CD1c-positive myeloid dendritic cell (primary cell): ENCODE measurements at regions not wholly inside any gene's neighbourhood (a gene's known extent, or its start where the extent isn't known, plus 50 kb on each side); places are given as distances from the start of the nearest gene placed in this dataset.

Source experiments
- DNase-seq: peaks from one replicate; pipeline ENCODE4 v3.0.0-alpha.2; 2016; ENCODE audit errors: extremely low spot score

DNA sequence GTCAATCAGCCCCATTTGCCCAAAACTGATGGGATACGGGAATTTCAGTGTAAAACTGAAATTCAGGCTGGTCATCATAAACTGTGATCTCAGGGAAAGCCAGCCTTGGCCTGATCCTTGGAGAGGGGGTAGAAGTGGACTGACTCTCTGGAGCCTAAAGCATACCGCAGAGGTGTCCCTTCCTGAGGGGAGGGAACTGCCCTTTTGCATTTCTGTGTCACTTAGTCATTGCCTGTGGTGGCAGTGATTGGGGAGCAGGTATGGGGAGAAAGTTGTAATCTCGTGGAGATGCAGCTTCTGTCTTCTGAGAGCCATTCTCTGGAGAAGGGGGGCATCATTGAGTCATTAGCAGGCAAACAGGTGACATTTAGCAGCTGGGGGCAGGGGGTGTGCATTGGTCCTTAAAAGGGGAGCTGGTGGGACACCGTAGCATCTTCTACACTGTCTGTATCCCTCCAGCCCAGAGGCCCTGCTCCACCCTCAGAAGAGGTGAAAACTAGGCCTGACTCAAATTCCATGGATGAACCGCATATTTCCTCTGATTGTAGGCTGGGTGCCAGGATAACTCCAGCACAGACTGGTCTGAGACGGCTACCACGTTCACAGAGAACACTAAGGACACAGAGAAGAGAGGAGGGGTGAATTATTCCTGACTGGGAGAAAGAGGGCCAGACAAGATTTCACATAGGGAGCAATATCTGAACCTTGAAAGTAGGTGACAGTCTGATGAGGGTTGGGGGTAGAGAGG lies 143.3 kb downstream of the SEC61B start:
- DNase-seq: no peak

DNA sequence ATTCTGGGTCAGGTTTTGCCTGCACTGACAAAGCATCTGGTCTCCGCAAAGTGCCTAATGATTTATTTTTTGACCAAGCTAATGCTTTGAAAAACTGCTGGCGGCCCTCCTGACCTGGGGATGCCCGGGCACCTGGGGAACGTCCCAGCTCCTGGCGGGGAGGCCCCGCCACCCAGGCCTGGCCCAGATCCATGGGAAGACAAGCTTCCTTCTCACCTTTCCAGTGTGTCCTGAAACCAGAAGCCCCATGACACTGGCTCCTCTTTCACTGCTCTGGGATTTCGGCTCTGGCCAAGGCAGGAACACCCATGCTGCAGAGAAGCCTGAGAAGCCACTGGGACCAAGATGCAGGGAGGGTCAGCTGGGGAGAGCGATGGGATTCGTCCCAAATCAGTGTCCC lies 144.1 kb downstream of the SEC61B start:
- no peak for DNase-seq

DNA sequence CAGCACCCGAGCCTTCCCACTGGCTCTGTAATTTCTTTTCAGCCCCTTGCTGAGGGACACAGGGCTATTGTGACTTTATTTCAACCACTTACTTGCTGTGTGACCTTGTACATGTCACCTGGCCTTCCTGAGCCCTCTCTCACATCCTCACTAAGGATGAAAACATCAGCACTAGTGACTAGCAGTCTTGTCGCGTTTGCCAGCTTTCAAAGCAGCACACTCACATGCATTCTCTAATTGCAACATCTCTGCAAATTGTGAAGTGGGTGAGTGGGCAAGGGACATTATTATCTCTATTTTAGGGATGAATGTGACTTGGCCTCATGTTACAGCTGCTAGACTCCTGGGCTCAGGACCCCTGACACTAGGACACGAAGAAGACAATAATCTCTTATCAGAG lies 144.5 kb downstream of the SEC61B start:
- DNase-seq: peak; percentile 38

DNA sequence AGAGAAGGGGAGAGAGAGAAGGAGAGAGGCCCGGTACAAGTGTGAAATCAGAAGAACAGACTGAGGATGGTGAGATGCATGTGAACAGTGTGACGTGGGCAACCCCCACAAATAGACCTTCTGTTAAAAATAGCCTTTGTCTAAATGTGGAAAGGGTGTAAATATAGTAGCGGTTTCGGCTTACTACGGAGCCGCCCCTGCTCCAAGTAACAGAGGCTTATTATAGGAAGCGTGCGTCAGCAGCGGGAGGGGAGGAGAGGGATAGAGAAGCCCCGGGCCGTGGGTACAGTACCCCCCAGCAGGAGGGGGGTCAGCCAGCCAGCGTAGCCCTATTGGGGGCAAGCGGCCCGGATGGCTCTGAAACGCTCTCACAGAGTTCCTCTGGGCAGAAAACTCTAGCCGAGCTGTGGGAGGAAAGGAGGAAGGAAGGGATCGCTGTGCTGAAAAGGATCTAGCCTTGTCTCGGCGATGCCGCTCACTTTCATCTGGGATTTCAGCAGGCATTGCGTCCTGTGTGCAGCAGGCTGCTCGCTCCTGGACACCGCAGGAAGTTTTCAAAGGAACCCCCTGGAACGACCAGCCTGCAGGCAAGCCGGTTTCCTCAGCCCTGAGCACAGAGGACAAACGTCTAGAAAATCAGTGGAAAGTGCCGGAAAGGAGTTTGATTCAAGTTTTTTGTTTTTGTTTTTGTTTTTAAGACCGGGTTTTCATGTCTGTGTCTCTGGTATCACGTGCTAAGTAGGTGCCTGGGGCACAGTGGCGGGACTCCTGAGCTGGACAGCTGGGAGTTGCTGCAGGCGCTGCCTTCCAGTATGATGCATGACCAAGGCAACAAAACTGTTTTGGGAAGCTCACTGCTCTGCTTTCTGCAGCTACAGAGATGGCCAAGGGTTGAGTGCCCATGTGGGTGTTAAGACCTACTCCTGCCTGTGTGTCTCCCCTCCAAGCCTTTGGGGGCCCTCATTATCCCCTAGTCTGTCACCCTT lies 146.6 kb downstream of the SEC61B start:
- peak; percentile 73 for DNase-seq

DNA sequence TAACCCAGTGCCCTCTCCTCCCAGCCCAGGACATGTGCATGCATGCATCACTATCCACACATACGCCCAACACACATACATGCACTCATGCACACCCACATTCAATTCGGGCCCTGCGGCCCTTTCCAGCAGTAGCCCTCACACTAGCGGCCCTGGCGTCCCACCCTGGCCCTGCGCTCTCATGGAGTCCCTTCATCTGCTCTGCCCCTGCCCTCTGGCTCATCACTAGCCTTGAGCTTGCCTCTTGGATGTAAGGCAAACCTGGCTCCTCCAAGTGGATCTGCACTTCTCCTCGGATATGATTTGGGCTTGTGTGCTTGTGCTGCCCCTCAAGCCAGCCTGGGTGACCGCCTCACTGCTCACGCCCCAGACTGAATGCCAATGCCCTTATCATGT lies 147.2 kb downstream of the SEC61B start:
- no peak for DNase-seq

DNA sequence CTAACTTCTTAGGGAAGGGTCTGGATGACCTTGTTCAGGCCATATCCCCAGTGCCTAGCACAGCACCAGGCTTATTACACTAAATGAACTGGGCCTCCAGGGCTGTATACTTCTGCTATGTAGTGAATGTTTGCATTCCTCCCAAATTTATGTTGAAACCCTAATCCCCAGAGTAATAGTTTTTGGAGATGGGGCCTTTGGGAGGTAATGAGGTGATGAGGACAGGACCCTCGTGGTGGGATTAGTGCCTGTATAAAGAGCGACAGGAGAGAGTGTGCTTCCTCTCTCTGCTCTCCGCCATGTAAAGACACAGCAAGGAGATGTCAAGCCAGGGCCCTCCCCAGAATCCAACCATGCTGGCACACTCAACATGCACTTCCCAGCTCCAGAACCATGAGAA lies 148.3 kb downstream of the SEC61B start:
- no peak for DNase-seq

DNA sequence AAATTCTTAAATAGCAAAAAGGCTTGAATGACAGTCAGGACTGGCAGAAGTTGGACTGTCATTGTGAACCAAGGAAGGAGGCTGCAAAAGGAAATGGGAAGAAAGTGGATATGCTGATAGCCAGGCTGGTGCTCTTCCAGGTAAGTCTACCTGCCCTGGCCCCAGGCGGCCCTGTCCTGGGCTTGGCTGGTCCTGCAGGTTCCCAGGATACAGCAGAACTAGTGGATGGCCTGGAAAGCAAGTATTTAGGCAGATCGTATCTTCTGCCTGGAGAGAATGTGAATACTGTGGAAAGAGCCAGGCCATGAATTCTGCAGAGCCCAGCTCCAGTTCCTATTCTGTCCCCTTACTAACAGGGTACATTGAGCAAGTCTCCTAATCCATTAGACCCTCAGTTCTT lies 149.3 kb downstream of the SEC61B start:
- DNase-seq: no peak

DNA sequence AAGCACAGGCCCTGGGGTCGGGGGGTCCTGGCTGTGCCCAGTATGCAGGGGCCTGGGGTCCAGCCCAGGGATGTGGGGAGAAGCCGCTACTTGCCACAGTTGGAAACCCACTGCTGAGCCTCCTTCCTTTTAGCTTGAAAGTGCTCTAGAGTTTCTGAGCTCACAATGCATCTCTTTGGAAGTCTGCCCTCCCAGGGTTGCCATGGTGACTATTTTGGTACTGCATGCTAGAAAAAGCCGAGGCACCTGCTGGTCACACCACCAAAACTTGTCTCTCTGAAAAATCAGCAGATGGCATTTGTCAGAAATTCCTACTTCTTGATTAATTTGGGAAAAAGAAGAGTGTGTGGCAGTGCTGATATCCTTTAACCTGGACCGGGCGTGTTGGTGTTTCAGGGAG lies 151.8 kb downstream of the SEC61B start:
- DNase-seq: no peak

DNA sequence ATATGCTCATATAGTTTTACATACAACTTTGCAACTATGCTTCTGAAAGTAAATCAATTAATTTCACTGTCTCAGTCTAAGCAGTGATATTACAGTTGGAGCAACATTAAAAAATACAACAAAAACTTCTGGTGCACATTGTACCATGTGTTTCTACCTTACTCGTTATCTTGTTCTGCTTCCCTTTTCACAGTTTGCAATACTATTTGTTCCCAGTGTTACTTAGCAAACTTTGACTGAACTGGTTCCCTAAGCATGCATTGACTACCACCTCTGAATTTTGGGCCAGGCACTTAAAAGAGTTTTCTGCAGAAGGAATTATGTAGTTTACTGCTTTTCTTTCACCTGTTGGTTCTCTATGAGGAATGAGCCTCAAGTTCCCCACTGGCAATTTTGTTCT lies 152.7 kb downstream of the SEC61B start:
- peak; percentile 42 for DNase-seq

DNA sequence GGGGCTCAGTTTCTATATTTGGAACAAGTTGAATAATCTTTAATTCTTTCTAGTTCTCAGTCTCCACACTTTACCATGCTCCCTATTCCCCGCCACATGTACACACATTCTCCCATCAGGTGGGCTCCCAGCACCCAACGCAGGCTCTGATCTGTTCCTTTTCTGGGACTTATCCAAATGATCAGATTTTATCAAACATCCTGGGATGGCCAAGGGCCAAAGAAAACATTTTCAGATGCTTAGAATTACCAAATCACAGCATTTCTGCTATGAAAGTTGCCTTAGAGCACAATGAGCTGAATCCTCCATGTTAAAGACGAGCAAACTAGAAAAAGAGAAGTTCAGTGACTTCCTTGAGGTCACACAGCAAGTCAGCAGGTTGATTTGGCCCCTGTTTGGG lies 153.4 kb downstream of the SEC61B start:
- no peak for DNase-seq

DNA sequence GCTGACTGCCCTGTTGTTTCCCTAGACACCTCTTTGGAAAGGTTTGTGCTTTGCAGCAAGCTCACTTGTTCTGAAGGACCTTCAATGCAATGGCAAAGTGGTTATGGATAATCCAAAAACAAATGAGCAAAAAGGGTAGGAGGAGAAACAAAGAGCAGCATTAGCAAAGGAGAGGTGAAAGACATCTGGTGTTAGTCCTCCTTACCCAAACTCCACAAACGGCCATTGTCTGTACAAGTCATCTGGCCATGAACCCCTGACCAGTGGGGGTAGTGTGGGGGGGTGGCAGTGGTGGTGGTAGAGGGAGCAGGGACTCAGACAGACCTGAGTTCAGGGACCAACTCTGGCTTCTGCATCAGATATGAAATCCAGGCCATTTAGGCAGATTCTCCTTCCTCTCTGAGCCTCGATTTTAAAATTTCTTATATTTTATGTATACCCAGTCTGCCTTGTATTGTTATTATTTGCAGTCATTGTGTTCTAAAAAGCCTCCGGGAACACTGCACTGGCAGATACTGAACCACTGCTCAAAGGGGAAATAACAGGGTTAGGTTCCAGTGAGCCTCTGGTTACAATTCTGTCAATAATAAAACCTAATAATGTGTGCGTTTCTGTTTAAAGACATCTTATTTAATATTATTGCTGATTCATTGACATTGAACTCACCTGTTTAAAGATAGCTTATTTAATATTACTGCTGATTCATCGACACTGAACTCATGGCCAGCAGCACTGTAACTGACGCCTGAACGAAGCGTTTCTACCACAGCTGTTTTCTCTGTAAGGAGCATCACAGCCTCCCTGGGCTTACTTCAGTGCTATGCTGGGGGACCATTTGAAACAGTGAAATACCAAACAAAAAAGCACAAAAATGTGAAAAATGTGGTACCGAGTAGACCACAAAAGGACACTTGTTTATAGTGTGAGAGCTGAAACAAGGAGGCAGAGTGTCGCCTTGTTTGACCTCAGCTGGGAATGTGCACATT lies 156.0 kb downstream of the SEC61B start:
- no peak for DNase-seq

DNA sequence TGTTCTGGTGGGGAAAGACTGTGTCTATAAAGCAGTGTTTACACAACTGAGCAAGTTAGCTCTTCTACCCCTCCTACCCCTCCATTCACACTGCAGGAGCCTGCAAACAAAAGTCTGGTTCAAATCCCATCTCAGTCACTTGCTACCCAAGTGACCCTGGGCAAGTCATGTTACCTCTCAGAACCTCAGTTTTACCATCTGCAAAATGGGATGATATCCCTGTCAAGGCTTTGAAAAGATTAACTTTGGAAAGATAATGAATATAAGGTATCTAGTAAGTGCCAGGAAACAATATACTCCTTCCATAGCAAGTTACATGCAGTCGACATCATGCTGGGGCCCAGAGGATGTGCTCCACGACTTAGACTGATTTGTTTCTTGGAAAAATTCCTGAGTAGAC lies 161.5 kb downstream of the SEC61B start:
- DNase-seq: no peak

DNA sequence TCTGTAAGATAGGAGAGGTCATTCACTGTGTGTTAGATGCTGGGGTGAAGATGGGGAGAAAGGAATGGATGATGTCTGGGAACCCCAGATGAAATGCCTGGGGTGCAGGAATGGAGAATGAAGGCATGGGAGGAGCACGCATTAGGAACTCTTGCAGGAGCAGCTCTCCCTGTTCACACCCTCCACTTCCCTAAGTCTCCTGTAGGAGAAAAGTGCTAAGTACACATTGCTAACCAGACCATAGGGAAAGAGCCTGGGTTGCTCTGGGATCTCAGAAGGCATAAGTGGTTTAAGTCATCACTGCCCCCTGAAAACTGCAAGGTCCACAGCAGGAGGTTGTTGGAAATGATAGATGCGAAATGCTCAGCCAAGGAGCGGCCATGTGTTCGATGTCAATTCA lies 163.1 kb downstream of the SEC61B start:
- DNase-seq: no peak

DNA sequence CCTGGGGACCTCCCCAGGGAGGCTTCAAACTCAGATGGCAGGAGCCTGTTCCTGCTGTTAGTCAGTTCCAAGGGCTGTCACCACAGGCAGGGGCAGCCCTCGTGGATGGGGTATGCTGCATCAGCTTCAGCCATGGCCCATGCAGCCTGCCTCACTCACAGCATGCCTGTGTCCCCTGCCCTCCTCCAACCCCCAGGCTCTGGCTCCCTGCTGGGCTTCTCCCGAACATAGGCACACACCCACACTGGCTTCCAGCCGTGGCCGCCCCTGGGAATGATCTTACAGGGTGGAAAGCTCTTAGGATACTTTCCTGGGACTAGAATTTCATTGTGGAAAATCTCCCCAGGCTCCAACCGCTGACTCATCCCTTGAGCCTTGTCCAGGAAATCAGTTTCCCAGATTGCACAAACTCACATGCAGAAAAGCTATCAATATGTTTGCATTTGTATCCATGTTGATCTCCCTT lies 163.8 kb downstream of the SEC61B start:
- no peak for DNase-seq

DNA sequence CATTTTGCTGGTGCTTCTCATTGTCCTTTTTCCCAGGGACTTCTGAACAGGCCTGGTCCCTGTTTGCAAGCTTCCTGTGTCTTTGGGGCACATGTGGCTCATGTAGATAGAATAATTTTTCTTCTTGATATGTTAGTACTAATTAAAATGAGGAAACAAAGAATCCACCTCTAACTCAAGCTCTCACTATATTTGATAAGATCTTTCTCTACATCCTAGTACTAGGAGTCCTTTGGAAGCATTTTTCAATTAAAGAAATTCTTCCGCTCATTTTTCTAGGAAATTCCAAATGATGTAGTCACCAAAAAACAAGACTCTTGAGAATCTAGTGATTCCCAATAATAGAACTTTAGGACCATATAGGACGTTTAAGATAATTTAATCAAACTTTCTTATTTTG lies 165.3 kb downstream of the SEC61B start:
- DNase-seq: no peak

DNA sequence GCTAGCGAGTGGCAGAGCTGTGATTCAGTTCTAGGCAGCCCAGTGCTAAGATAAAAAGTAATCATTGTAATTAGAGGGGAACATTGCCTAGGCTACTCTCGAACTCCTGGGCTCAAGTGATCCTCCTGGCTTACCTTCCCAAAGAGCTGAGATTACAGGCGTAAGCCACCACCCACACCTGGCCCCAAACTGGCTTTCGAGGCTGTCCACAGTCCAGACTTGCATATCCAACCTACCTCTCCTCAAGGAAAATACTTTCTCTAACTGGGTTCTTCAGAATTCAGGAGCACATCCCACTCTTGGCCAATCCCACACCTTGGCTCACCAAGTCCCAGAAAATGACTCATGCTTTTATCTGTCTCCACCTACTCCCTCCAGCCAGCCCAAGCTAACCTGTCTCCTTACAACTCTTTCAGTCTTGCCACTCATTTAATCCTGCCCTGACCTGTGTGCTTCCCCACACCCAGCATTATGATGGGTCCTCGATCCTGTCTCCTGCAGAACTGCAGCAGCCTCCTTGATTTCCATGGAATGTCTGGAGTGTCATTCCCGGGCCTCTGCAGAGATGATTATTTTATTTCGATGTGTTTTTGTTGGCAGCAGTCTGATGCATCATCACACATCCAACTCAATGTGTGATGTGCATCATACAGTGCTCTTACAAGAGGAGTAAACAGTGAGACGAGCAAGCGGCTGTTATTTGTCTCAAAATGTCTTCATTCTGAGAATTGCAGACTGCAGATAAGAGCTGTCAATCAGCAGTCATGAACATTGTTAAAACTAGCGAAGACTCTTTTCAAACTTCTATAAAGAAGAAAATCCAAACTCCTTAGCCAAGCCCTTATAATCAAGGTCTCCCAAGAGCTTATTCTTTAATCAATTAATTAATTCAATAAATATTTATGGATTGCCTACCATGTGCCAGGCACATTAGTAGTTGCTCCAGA lies 167.3 kb downstream of the SEC61B start:
- no peak for DNase-seq

DNA sequence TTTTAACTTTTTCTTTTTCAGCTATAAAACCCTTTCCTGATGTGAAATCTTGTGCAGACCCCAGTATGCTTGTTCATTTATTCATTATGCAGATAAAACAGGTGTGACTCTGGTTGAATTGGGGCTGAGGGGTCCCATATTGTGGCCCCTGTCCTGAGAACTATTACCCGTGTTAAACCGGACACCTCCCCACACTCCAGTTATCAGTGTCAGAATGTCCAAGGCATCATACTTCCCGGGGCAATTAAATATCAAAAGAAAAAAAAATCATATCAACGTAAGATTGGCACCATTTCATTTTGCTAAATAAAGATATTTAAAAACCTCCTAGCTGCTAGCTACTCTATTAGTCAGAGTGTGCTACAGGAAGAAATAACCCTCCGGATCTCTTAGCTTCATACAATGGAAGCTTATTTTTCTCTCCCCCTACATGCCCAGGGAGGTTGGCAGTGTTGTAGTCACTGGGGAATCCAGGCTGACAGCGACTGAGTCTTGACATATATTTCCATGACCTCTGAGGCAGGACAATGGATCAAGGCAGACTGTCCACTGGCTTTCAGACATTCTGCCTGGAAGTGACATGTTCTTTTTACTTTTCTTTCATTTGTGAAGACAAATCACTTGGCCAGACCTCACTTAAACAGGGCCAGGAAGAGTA lies 170.0 kb downstream of the SEC61B start:
- no peak for DNase-seq

DNA sequence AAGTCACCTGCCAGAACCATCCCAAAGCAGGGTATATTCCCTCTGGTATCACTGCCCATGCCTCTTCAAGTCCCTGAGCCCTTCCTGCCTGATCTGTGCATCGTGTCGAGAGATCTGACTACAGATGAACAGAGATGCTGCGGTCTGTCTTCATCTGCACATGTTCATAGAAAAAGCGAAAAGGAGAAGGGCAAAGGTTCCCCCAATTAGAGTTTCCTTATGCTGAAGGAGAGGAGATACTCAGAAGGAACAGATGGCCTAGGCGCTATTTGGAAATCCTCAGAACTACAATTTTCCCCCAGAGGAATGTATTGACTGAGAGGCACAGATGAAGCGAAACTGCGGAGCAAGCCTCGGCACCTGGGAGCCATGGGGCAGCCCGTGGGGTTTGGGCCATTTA lies 170.9 kb downstream of the SEC61B start:
- no peak for DNase-seq

DNA sequence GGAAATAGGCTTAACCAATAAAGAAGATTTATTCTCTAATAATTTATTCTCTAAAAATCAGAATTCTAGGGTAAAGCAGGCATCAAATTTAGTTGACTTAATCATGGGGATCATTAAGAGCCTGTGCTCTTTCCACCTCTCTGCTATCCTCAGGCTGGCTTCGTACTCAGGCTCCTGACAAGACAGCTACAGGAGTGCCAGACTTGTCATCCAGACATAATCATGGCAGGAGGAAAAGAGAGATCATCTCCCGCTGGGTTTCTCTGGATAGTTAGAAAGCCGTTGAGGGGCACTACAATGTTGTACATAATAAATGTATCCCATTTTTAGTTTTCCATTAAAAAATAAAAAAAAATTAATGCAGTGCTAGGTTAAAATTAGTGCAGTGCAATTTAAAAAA lies 171.9 kb downstream of the SEC61B start:
- DNase-seq: no peak

DNA sequence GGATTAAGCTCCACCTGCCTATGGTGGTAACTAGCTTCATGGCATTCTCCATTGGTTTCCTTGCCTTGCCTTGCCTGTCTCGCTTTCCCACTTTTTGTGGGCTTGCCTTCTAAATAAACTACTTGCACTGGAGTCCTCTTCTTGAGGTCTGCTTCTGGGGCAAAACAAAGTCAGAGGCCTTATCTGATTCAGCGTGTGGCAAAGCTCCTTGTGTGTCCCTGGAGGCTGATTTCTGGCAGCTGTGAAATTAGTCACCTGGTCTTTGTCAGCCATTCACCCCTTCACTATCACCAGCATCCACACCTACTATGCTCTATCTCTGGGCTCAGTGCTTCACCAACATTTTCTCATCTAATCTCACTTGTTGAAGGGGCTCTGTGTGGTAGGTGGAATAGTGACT lies 176.2 kb downstream of the SEC61B start:
- DNase-seq: no peak
